HG02642 (cell line): ENCODE measurements at regions not wholly inside any gene's neighbourhood (a gene's known extent, or its start where the extent isn't known, plus 50 kb on each side); places are given as distances from the start of the nearest gene placed in this dataset.
"Not testable (repeated sequence)": the region's sequence is repeated elsewhere in the genome, so short reads cannot be mapped to it uniquely, and the experiment has no call there.

Experiments used
- ATAC-seq: cut with Tn5 transposase; IDR thresholded peaks from one replicate; pipeline ENCODE4 v1.9.1; 2021; ENCODE audit warnings: mild to moderate bottlenecking; ENCODE audit not compliant: unreplicated experiment, poor library complexity

- ATAC-seq = no peak
These were observed 365.3 kb downstream of the RND3 start for GRCh38 chr2:150122156-150122555.

- no peak for ATAC-seq
These were observed 367.0 kb downstream of the RND3 start for GRCh38 chr2:150120326-150120955.

GRCh38 chr2:150119819-150120218, 367.6 kb downstream of the RND3 start:
- ATAC-seq = no peak

GRCh38 chr2:150114089-150114488, 373.4 kb downstream of the RND3 start:
- ATAC-seq = not testable (repeated sequence)

GRCh38 chr2:150110548-150110947, 376.9 kb downstream of the RND3 start:
- no peak for ATAC-seq

GRCh38 chr2:150109912-150110311, 377.6 kb downstream of the RND3 start:
- ATAC-seq = no peak

GRCh38 chr2:150109028-150109427, 378.4 kb downstream of the RND3 start:
- ATAC-seq = no peak

- ATAC-seq = no peak
These were observed 379.7 kb downstream of the RND3 start for GRCh38 chr2:150107816-150108215.

- no peak for ATAC-seq
These were observed 380.3 kb downstream of the RND3 start for GRCh38 chr2:150107170-150107569.

GRCh38 chr2:150101947-150102346, 385.5 kb downstream of the RND3 start:
- no peak for ATAC-seq

GRCh38 chr2:150100834-150101233, 386.6 kb downstream of the RND3 start:
- no peak for ATAC-seq

- no peak for ATAC-seq
These were observed 387.1 kb downstream of the RND3 start for GRCh38 chr2:150100336-150100735.

- no peak for ATAC-seq
These were observed 387.7 kb downstream of the RND3 start for GRCh38 chr2:150099805-150100204.

GRCh38 chr2:150097901-150098531, 389.5 kb downstream of the RND3 start:
- no peak for ATAC-seq

GRCh38 chr2:150097402-150097801, 390.1 kb downstream of the RND3 start:
- no peak for ATAC-seq

GRCh38 chr2:150095361-150096095, 391.9 kb downstream of the RND3 start:
- ATAC-seq = no peak

GRCh38 chr2:150091846-150092245, 395.6 kb downstream of the RND3 start:
- no peak for ATAC-seq

GRCh38 chr2:150090031-150090430, 397.4 kb downstream of the RND3 start:
- no peak for ATAC-seq

- no peak for ATAC-seq
These were observed 398.9 kb downstream of the RND3 start for GRCh38 chr2:150088538-150088937.

GRCh38 chr2:150085478-150085877, 402.0 kb downstream of the RND3 start:
- ATAC-seq = no peak

- ATAC-seq = no peak
These were observed 405.5 kb downstream of the RND3 start for GRCh38 chr2:150081775-150082481.
